Fibroblast of peridontal ligament (primary cell): ENCODE measurements at regions not wholly inside any gene's neighbourhood (a gene's known extent, or its start where the extent isn't known, plus 50 kb on each side); places are given as distances from the start of the nearest gene placed in this dataset.

ENCODE experiments used
- DNase-seq: peaks from one replicate; pipeline ENCODE4 v3.0.0-alpha.2; 2010; ENCODE audit errors: extremely low read depth

- no peak for DNase-seq
Measured at GRCh38 chr4:176441594-176441993, 121.8 kb downstream of the SPCS3 start.

DNA sequence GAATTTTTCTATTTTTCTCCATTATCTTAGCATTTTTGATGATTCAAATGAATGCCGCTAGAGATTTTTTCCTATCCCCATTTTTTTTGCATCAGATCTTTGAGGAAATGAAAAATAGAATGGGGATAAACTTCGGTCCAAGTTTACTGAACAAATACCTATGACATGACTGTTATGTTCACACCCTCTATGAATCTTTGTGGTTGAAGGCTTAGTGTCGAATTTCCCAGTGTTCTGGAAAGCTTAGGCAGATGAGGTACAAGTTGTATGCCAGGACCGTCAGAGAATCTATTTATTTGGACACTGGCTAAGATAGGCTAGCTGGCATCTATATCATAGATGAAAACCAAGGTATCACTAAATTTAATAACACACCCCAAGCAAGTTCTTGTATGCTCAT lies 123.4 kb downstream of the SPCS3 start:
- peak; percentile 98 for DNase-seq

DNA sequence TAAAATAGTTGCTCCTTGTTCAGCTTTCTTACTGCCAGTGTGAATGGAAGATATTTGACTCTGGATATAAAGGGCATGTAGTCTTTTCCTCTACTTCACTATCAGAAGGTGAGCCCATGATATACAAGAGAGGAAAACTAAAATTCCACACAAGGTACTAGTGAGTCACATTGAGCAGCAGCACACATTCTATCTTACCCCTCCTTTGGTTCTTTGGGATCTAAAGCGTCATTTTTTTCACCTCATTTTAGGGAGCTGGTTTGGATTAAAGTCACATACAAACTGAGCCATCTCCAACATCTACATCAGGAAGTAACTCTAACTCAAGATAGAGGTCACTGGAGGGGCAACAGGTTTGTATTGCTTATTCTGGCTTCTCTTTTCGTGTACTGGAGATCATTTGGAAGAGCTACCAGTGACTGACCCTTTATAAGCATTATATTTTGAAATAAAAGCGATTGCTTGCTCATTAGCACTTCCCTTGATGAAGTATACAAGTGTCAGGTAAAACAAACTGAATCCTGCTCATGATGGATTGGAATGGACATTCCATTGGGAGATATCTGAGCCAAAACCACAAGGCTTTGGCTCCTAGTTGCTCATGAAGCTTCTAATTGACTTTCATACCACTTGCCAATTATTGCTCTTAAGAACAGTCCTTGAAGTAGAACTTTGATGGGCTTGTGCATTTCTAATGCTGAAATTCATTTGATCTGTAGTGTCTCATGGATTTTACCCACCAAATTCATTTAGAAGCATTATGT lies 124.1 kb downstream of the SPCS3 start:
- peak; percentile 70 for DNase-seq

DNA sequence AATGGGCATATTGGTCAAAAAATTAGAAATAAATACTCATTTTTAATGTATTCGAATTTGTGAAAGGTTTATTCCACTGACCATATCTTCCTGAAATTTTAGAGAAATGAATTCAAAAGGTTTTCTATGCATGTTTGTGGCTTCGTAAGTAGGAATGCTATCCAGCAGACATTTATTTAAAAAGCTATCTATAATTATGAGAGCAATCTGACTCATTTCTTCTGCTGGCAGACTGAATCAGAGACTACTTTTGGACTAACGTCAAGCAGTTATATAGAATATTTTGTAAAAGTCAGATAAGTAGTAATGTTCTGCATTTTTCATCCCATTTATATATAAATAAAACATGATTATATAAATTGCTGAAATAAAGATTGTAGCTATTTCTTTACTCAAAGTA lies 125.0 kb downstream of the SPCS3 start:
- peak; percentile 90 for DNase-seq

- no peak for DNase-seq
Measured at GRCh38 chr4:176448761-176449160, 129.0 kb downstream of the SPCS3 start.

- no peak for DNase-seq
Measured at GRCh38 chr4:176451443-176451842, 131.7 kb downstream of the SPCS3 start.

- peak; percentile 40 for DNase-seq
Measured at GRCh38 chr4:176453079-176453478, 133.3 kb downstream of the SPCS3 start.

GRCh38 chr4:176453658-176454057 lies 133.9 kb downstream of the SPCS3 start:
- DNase-seq: no peak

DNA sequence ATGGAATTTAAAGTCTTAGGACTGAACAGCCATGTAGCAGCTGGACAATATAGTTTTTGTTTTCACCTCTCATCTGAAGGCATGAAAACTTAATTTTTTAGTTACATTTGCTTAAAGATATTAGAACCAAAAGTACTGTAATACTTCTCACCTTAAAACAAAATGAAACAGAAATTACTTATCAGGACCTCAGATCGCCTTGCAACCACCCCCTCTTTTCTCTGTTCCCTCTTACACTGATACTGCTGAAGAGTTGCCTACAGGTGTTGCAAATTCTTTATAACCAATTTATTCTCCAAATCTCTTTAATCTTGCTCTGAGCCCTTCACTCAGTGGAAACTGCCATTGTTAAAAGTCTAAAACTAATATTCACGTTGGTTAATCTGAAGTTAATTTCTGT lies 145.0 kb downstream of the SPCS3 start:
- no peak for DNase-seq

DNA sequence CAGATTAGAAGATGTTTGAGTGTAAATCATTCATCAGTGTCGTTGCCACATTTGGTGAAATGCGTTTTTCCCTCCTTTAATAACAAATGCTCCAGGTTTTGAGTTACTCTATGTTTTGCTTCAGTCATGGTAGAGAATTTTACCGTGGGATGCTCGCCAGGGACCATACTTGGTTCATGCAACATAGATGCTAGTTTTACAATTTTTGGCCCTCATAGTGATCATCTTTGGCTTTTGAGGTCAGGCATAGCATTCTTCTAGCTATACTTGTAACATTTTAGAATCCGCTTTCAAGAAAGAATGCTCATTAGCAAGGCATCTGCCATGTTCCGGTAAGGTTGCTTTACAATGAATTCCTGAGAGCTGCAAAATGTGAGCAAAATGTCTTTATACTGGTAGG lies 147.2 kb downstream of the SPCS3 start:
- DNase-seq: peak; percentile 99

- DNase-seq: peak; percentile 38
Measured at GRCh38 chr4:176469546-176469945, 149.8 kb downstream of the SPCS3 start.

DNA sequence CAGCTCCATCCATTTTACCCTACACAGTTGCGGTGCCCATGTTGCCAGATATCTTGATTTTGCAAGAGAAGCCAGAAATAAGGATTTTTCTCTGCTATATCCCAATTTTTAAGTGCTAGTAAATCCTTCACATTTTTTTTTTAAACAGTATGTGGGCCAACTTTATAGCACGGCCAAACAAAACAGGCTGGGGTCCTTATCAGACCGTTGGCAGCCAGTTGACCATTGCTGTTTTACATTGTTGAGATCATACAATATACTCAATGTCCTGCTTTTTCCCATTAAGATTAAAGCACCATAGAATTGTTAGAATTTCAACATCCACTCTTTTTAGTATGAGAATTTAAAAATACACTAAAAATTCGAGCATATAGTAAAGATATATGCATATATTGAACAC lies 150.9 kb downstream of the SPCS3 start:
- DNase-seq: no peak

DNA sequence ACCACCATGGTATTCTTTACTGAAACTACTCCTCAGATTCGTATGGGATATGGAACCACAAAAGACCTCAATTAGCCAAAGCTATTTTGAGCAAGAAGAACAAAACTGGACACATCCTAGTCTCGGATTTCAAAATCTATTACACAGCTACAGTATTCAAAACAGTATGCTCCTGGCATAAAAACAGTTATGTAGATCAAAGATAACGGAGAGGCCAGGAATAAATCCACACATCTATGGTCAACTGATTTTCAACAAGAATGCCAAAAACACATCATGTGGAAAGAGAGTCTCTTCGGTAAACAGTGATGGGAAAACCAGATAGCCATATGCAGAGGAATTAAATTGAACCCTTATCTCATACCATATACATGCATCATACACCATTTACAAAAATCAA lies 155.3 kb downstream of the SPCS3 start:
- no peak for DNase-seq

DNA sequence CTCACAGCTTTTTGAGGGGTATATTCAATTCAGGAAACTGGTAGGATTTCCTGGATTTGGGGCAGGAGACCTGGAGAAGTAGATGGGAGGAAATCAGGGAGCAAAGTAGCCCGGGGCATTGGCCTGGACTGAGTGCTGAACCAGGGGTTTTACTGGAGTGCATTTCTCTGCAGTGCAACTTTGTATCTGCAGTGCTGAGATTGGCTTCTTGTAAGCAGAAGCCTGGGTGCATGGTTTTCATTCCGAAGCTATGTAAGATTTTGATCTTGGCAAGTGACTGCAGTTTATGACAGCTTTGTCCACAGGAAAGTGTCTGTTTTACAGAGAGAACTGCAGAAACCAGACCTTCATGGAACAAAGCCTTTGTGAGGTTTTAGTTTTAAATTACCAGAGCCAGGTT lies 158.3 kb downstream of the SPCS3 start:
- DNase-seq: peak; percentile 65

DNA sequence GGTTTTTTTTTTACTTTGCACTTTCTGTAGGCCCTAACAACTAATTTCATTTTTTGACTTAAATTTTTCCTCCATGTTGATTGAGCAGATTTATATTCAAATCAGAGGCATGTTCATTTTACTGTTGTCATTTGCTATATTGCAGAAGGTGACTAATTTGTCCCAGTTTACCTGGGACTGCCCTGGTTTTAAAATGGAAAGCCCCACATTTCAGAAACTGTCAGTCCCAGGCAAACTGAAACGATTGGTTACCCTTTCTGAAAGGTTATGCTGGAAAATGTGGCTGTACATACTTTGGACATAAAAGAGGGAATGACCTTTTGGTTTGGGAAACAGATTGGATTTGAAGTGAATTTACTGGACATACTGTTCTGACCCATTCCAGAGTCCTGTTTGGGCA lies 160.0 kb downstream of the SPCS3 start:
- no peak for DNase-seq

DNA sequence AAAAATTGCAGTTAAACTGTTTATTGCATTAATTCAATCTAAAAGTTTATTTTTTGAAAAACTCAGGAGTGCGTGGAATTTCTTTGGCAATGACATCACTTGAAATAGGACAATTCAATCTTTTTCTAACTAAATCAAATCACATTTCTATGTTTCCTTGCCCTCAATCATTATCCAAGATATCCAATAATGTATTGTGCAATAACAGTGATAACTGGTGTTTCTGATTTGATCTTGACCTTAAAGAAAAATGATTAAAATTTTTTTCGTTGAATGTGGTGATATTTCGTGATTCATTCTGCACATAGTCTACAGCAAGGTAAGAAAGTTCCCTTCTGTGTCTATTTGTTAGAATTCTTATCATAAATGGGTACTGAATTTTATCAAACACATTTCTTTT lies 163.2 kb downstream of the SPCS3 start:
- no peak for DNase-seq

GRCh38 chr4:176484301-176484984 lies 164.7 kb downstream of the SPCS3 start:
- no peak for DNase-seq

GRCh38 chr4:176489001-176489400 lies 169.2 kb downstream of the SPCS3 start:
- no peak for DNase-seq

DNA sequence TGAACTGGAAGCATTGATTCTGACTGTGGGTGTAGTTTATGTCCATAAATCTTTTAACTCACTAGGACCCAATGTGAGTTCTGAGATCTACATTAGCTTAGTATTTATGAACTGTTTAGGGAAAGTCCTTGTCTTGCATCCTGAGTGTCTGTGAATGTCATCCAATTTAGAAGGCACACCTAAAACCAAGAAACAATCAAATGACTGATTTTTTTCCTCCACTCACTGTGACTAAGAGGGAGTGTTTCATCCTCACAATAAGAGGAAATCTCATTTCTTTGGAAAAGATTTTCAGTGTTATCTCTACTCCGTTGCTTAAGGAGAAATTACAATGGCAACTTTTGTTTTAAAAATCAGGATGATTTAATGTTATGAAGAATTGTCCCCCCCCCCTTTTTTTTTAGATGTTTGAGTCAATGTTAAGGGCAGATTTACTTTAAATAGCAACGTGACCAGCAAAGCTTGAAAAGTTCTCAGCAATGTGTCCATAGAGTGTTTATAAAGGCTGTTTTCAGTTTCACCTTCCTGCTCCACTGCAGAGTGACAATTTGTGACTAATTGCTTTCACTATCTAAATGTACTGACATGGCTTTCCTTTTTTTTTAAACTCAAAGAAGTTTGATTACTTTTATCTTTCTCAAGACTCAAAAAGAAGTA lies 173.0 kb downstream of the SPCS3 start:
- DNase-seq: peak; percentile 20

DNA sequence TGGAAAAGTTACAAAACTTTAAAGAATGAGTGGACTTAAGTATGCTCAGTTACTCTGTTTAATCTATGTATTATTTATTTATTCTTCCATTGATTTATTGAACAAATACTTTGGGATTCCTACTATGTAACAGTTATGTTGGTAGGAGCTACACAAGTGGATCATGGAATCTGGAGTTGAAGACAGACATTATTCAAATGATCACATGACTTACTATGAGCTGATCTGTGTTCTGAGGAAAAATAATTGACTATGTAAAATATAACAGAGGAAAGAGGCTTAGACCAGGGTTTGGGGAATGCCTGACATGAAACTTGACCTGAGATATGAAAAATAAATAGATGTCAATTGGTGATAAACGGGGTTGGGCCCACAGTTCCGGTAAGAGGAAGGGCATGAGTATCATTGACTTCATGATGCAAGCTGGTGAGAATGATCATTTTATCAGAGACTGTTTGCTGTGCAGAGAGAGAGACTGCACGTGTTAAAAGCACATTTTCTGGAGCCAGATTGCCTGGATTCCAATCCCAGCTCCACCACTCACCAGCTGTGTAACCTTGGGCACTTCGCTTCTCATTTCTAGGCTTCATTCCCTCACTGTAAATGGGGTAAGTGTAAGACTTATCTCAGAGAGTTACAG lies 179.0 kb downstream of the SPCS3 start:
- DNase-seq: peak; percentile 35

GRCh38 chr4:176499518-176499917 lies 179.8 kb downstream of the SPCS3 start:
- DNase-seq: peak; percentile 77

- no peak for DNase-seq
Measured at GRCh38 chr4:176500894-176501293, 181.1 kb downstream of the SPCS3 start.
